ENCODE measurements at regions not wholly inside any gene's neighbourhood (a gene's known extent, or its start where the extent isn't known, plus 50 kb on each side); places are given as distances from the start of the nearest gene placed in this dataset.

DNA sequence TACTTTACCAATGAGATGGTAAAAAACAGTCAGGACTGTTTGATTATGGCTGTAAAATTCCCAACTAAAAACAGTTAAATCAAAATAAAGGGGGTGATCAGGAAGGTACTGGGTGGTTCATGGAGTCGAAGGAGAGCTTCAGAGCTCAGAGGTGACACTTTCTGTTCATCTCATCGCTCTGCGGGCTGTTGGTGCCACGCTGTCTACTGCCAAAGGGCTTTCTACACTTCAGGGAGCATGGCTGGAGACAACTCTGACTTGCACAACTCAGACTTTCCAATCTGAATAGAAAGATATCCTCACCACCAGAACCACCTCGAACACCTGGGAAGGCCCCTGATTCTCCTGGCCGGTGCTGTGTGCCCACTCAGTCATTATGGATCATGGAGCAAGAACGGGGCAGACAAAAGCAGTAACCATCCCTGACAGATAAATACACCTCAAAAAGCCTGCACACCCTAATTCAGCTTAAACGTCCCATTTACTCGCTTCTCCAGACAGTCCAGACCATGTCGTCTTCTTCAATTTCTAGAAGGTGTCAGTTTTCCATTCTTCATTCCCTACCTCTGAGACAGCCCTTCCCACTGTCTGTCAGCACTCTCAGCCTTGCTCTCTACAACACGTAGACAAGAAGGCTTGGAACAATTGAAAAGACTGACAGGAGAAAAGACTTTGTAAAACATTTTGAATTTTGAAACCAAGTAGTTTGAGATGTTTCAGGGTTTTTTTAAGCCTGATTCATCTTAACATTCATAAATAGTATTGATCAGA, 348.7 kb upstream of the NFE2L3 start:
- Mint-ChIP-seq H3K36me3 (ENCODE audit: low read depth) (no peaks in the 10 kb centered on the region), H3K4me1 (no peaks in the 10 kb centered on the region), H3K4me3 (no peak overlapping the region), H3K27me3 (peaks cover 8% of the 10 kb centered on the region), H3K27ac (no peak overlapping the region), H3K9me3 (no peaks in the 10 kb centered on the region)
- CTCF ChIA-PET, result no interaction called here
- ATAC-seq (ENCODE audit: low read depth) (no peak), DNase-seq (no peak)
- no peak for TF ChIP-seq CTCF (IDR thresholded peaks at IDR 0.05)
- POLR2A ChIA-PET, result no interaction called here
- intact Hi-C loops (cut with micrococcal nuclease), result no loop called here

GRCh38 chr7:25804154-25804553, 347.8 kb upstream of the NFE2L3 start:
- ChIA-PET CTCF (no interaction called here), POLR2A (no interaction called here)
- Mint-ChIP-seq H3K27ac (no peak overlapping the region), H3K4me1 (no peaks in the 10 kb centered on the region), H3K36me3 (ENCODE audit: low read depth) (no peaks in the 10 kb centered on the region), H3K9me3 (no peaks in the 10 kb centered on the region), H3K4me3 (no peak overlapping the region), H3K27me3 (peaks cover 4% of the 10 kb centered on the region)
- no peak for DNase-seq
- TF ChIP-seq CTCF (IDR thresholded peaks at IDR 0.05), result no peak
- intact Hi-C loops (cut with micrococcal nuclease), result no loop called here
- no peak for ATAC-seq (ENCODE audit: low read depth)

DNA sequence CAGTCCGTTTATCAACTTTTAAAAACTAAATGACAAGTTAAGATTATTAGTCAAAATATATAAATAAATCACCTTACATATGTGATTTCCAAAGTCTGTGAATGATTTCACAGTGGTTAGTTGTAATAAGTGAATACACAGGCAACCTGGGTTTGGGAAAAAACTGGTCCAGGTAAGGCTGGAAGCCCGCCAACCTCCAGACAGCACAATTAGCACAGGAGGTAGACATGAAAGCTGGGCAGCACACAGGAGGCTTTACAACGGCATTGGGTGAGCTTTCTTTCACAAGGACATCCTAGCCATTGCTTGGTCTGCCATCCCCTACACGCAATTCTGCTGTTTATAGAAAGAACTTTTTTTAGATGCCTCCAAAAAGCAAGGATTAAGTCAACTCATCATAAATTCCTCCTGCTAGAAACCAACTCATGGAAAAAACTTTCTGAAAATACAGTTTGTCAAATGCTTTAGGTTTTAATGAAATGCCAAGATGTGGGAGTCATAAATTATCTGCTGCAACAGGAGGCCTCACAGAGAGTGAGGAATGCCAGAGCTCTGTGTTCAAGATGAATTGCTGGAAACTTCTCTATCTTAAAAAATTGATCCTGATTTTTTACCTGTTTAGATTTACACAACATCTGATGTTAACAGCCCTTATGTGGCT, 346.8 kb upstream of the NFE2L3 start:
- no peaks in the 10 kb centered on the region for H3K9me3 Mint-ChIP-seq
- CTCF ChIA-PET, result no interaction called here
- H3K4me3 Mint-ChIP-seq, result no peak overlapping the region
- POLR2A ChIA-PET, result no interaction called here
- H3K27me3 Mint-ChIP-seq, result peaks cover 5% of the 10 kb centered on the region
- TF ChIP-seq CTCF (IDR thresholded peaks at IDR 0.05), result no peak
- no peak for ATAC-seq (ENCODE audit: low read depth)
- H3K36me3 Mint-ChIP-seq (ENCODE audit: low read depth), result no peaks in the 10 kb centered on the region
- H3K27ac Mint-ChIP-seq, result no peak overlapping the region
- no peak for DNase-seq
- intact Hi-C loops (cut with micrococcal nuclease), result no loop called here
- no peaks in the 10 kb centered on the region for H3K4me1 Mint-ChIP-seq

- H3K4me3 Mint-ChIP-seq, result no peak overlapping the region
- CTCF ChIA-PET, result no interaction called here
- TF ChIP-seq CTCF (IDR thresholded peaks at IDR 0.05), result no peak
- intact Hi-C loops (cut with micrococcal nuclease), result no loop called here
- no peaks in the 10 kb centered on the region for H3K36me3 Mint-ChIP-seq (ENCODE audit: low read depth)
- ATAC-seq (ENCODE audit: low read depth), result no peak
- POLR2A ChIA-PET, result no interaction called here
- peaks cover 10% of the 10 kb centered on the region for H3K27me3 Mint-ChIP-seq
- no peaks in the 10 kb centered on the region for H3K9me3 Mint-ChIP-seq
- H3K27ac Mint-ChIP-seq, result no peak overlapping the region
- DNase-seq, result no peak
- no peaks in the 10 kb centered on the region for H3K4me1 Mint-ChIP-seq
Measured at GRCh38 chr7:25807086-25807611, 344.8 kb upstream of the NFE2L3 start.

DNA sequence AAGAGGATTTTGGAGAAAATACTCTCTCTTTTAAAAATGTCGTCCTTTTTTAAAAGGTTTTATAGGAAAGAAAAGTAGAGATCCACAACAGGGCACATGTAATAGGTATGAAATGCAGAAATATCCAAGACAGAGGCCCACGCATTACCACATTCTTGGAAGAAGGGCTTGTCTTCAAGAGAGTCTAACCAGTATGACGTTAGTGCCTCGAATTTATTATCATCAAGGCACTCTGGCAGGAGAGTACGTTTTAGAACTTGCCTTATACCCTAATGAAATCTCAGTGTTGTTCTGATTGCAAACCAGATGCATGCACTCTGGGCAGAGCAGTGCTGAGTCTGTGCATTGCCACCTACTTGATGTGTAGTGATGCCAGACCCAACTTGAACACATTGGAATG, 342.6 kb upstream of the NFE2L3 start:
- Mint-ChIP-seq H3K4me3 (no peak overlapping the region), H3K27me3 (peaks cover 24% of the 10 kb centered on the region), H3K36me3 (ENCODE audit: low read depth) (no peaks in the 10 kb centered on the region), H3K9me3 (no peaks in the 10 kb centered on the region), H3K4me1 (no peaks in the 10 kb centered on the region), H3K27ac (no peak overlapping the region)
- intact Hi-C loops (cut with micrococcal nuclease), result no loop called here
- CTCF ChIA-PET, result no interaction called here
- ATAC-seq (ENCODE audit: low read depth), result no peak
- no peak for DNase-seq
- TF ChIP-seq CTCF (IDR thresholded peaks at IDR 0.05), result no peak
- POLR2A ChIA-PET, result no interaction called here
